HG03575 (cell line): ENCODE measurements at regions not wholly inside any gene's neighbourhood (a gene's known extent, or its start where the extent isn't known, plus 50 kb on each side); places are given as distances from the start of the nearest gene placed in this dataset.
"Not testable (repeated sequence)": the region's sequence is repeated elsewhere in the genome, so short reads cannot be mapped to it uniquely, and the experiment has no call there.

Experiments used
- ATAC-seq: cut with Tn5 transposase; IDR thresholded peaks from one replicate; pipeline ENCODE4 v1.9.1; 2021; ENCODE audit not compliant: unreplicated experiment, insufficient number of reproducible peaks, low FRiP score; ENCODE audit errors: extremely low read depth

GRCh38 chr7:16270844-16271243 lies 150.5 kb downstream of the CRPPA start:
- ATAC-seq: no peak

- no peak for ATAC-seq
These were observed 152.2 kb downstream of the CRPPA start for GRCh38 chr7:16268821-16269768.

- no peak for ATAC-seq
These were observed 153.2 kb downstream of the CRPPA start for GRCh38 chr7:16267953-16268820.

- ATAC-seq: no peak
These were observed 154.5 kb downstream of the CRPPA start for GRCh38 chr7:16266877-16267276.

- not testable (repeated sequence) for ATAC-seq
These were observed 154.9 kb downstream of the CRPPA start for GRCh38 chr7:16266470-16266869.

- ATAC-seq: no peak
These were observed 155.4 kb downstream of the CRPPA start for GRCh38 chr7:16265863-16266458.

- no peak for ATAC-seq
These were observed 156.2 kb downstream of the CRPPA start for GRCh38 chr7:16264823-16265804.

GRCh38 chr7:16264036-16264819 lies 157.1 kb downstream of the CRPPA start:
- ATAC-seq: no peak

GRCh38 chr7:16263377-16263776 lies 158.0 kb downstream of the CRPPA start:
- not testable (repeated sequence) for ATAC-seq

GRCh38 chr7:16261654-16262053 lies 159.7 kb downstream of the CRPPA start:
- no peak for ATAC-seq

- ATAC-seq: no peak
These were observed 160.2 kb downstream of the CRPPA start for GRCh38 chr7:16261100-16261499.

GRCh38 chr7:16260236-16260728 lies 161.1 kb downstream of the CRPPA start:
- ATAC-seq: no peak

GRCh38 chr7:16256419-16256818 lies 164.9 kb downstream of the CRPPA start:
- ATAC-seq: not testable (repeated sequence)

- not testable (repeated sequence) for ATAC-seq
These were observed 165.4 kb downstream of the CRPPA start for GRCh38 chr7:16255952-16256351.

- ATAC-seq: not testable (repeated sequence)
These were observed 170.7 kb downstream of the CRPPA start for GRCh38 chr7:16250655-16251054.

GRCh38 chr7:16249204-16249603 lies 172.1 kb downstream of the CRPPA start:
- not testable (repeated sequence) for ATAC-seq

- ATAC-seq: not testable (repeated sequence)
These were observed 172.8 kb downstream of the CRPPA start for GRCh38 chr7:16248556-16248955.
